ENCODE measurements at regions not wholly inside any gene's neighbourhood (a gene's known extent, or its start where the extent isn't known, plus 50 kb on each side); places are given as distances from the start of the nearest gene placed in this dataset.

GRCh38 chr6:119902681-119903080, 553.1 kb upstream of the MAN1A1 start:
- CTCF ChIA-PET: no interaction called here

GRCh38 chr6:119896806-119897205, 547.2 kb upstream of the MAN1A1 start:
- no peak for DNase-seq (ENCODE audit: low read depth)
- CTCF ChIA-PET: no interaction called here
- Histone ChIP-seq H3K36me3 (ENCODE audit: control insufficient read depth, insufficient read depth, low read length) (no peaks in the 10 kb centered on the region), H3K27me3 (ENCODE audit: control insufficient read depth, insufficient read depth, low read length) (no peaks in the 10 kb centered on the region), H3K4me3 (ENCODE audit: low read depth, low read length) (no peak overlapping the region)
- TF ChIP-seq, protein P1, sequence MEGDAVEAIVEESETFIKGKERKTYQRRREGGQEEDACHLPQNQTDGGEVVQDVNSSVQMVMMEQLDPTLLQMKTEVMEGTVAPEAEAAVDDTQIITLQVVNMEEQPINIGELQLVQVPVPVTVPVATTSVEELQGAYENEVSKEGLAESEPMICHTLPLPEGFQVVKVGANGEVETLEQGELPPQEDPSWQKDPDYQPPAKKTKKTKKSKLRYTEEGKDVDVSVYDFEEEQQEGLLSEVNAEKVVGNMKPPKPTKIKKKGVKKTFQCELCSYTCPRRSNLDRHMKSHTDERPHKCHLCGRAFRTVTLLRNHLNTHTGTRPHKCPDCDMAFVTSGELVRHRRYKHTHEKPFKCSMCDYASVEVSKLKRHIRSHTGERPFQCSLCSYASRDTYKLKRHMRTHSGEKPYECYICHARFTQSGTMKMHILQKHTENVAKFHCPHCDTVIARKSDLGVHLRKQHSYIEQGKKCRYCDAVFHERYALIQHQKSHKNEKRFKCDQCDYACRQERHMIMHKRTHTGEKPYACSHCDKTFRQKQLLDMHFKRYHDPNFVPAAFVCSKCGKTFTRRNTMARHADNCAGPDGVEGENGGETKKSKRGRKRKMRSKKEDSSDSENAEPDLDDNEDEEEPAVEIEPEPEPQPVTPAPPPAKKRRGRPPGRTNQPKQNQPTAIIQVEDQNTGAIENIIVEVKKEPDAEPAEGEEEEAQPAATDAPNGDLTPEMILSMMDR (IDR thresholded peaks at IDR 0.05; ENCODE audit: insufficient read depth, low read depth, low read length): no peak
- POLR2A ChIA-PET: no interaction called here

More at GRCh38 chr6:119902681-119903080, 553.1 kb upstream of the MAN1A1 start:
- H3K27me3 ChIP-seq (ENCODE audit: control insufficient read depth, insufficient read depth, low read length): no peaks in the 10 kb centered on the region
- DNase-seq (ENCODE audit: low read depth): no peak
- TF ChIP-seq, protein P1 (IDR thresholded peaks at IDR 0.05; ENCODE audit: insufficient read depth, low read depth, low read length): no peak
- POLR2A ChIA-PET: no interaction called here
- no peak overlapping the region for H3K4me3 ChIP-seq (ENCODE audit: low read depth, low read length)
- H3K36me3 ChIP-seq (ENCODE audit: control insufficient read depth, insufficient read depth, low read length): no peaks in the 10 kb centered on the region

- CTCF ChIA-PET: no interaction called here
- no peaks in the 10 kb centered on the region for H3K27me3 ChIP-seq (ENCODE audit: control insufficient read depth, insufficient read depth, low read length)
- POLR2A ChIA-PET: no interaction called here
- TF ChIP-seq, protein P1 (IDR thresholded peaks at IDR 0.05; ENCODE audit: insufficient read depth, low read depth, low read length): no peak
- DNase-seq (ENCODE audit: low read depth): no peak
- H3K4me3 ChIP-seq (ENCODE audit: low read depth, low read length): no peak overlapping the region
- no peaks in the 10 kb centered on the region for H3K36me3 ChIP-seq (ENCODE audit: control insufficient read depth, insufficient read depth, low read length)
Observed at GRCh38 chr6:119895626-119896025, 546.1 kb upstream of the MAN1A1 start.

GRCh38 chr6:119894811-119895210, 545.2 kb upstream of the MAN1A1 start:
- TF ChIP-seq, protein P1 (IDR thresholded peaks at IDR 0.05; ENCODE audit: insufficient read depth, low read depth, low read length): no peak

GRCh38 chr6:119891644-119892043, 542.1 kb upstream of the MAN1A1 start:
- TF ChIP-seq, protein P1 (IDR thresholded peaks at IDR 0.05; ENCODE audit: insufficient read depth, low read depth, low read length): no peak

More at GRCh38 chr6:119894811-119895210, 545.2 kb upstream of the MAN1A1 start:
- no peaks in the 10 kb centered on the region for H3K27me3 ChIP-seq (ENCODE audit: control insufficient read depth, insufficient read depth, low read length)
- CTCF ChIA-PET: no interaction called here
- no peaks in the 10 kb centered on the region for H3K36me3 ChIP-seq (ENCODE audit: control insufficient read depth, insufficient read depth, low read length)
- no peak overlapping the region for H3K4me3 ChIP-seq (ENCODE audit: low read depth, low read length)
- POLR2A ChIA-PET: no interaction called here
- DNase-seq (ENCODE audit: low read depth): no peak

More at GRCh38 chr6:119891644-119892043, 542.1 kb upstream of the MAN1A1 start:
- ChIA-PET POLR2A (no interaction called here), CTCF (no interaction called here)
- no peaks in the 10 kb centered on the region for H3K27me3 ChIP-seq (ENCODE audit: control insufficient read depth, insufficient read depth, low read length)
- no peak for DNase-seq (ENCODE audit: low read depth)
- H3K4me3 ChIP-seq (ENCODE audit: low read depth, low read length): no peak overlapping the region
- H3K36me3 ChIP-seq (ENCODE audit: control insufficient read depth, insufficient read depth, low read length): no peaks in the 10 kb centered on the region
